GM10266 (cell line): ENCODE measurements at regions not wholly inside any gene's neighbourhood (a gene's known extent, or its start where the extent isn't known, plus 50 kb on each side); places are given as distances from the start of the nearest gene placed in this dataset.

Experiments used
- DNase-seq: peaks from one replicate; pipeline ENCODE4 v3.0.0; 2012; ENCODE audit errors: extremely low spot score
- TF ChIP-seq, protein P1 (sequence below): IDR thresholded peaks from 2 replicates; pipeline ENCODE4 v1.5.1; 2012; ENCODE audit warnings: mild to moderate bottlenecking, low read depth; ENCODE audit not compliant: control insufficient read depth, insufficient read depth; ENCODE audit errors: missing control alignments

DNA sequence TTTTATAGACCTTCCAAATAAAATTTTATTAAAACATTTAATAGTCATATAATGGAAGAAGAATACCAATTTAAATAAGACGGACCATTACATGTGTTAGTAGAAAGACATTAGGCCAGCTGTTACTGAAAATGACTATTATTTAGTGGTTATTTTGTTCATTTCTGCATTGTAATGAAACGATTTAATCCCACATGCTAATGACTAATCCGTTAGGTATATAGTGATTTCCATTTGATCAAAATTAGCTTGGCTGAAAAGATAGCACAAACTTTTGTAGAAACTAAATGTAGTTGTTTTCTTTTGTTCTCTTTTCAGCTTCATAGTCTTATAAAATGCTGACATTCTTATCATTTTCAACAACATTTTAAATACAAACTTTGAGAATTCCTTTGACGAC is 556.1 kb upstream of the TENM3 start:
- TF ChIP-seq, protein P1, sequence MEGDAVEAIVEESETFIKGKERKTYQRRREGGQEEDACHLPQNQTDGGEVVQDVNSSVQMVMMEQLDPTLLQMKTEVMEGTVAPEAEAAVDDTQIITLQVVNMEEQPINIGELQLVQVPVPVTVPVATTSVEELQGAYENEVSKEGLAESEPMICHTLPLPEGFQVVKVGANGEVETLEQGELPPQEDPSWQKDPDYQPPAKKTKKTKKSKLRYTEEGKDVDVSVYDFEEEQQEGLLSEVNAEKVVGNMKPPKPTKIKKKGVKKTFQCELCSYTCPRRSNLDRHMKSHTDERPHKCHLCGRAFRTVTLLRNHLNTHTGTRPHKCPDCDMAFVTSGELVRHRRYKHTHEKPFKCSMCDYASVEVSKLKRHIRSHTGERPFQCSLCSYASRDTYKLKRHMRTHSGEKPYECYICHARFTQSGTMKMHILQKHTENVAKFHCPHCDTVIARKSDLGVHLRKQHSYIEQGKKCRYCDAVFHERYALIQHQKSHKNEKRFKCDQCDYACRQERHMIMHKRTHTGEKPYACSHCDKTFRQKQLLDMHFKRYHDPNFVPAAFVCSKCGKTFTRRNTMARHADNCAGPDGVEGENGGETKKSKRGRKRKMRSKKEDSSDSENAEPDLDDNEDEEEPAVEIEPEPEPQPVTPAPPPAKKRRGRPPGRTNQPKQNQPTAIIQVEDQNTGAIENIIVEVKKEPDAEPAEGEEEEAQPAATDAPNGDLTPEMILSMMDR, result no peak
- no peak for DNase-seq

DNA sequence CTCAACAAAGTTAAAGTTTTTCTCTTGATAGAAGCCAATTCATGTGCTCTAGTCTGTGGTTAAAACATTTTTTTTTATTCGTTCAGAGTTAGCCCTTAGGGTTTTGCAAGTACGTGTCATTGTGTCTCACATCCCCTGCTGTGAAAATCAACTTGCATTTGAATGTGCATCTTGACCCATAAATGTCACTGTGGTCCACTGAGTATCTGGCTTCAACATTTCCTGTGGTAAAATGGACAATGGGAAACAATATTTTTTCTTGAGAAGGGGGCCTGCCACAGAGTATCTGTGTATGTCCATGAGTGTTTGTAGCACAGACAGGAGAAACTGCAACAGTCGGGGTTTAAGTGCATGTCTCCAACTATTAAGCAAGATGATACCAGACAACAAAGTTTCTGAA is 554.8 kb upstream of the TENM3 start:
- TF ChIP-seq, protein P1, result no peak
- no peak for DNase-seq

DNA sequence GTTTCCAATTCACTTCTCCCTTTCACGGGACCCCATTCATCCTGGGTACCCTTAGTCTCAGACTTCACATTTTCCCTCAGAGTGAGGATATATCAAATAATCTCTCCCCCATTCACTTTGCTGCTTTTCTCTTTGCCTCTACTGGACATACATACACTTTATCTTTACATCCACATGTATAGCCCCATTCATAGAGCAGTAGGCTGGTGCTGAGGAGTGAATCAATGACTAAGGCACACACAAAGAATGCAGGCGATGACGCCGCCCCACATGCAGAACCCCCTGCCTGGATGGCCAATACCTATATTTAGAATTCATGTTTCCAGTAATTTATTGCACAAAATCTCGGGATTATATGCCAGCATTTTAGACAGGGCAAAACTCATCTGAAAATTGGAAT is 554.3 kb upstream of the TENM3 start:
- TF ChIP-seq, protein P1, result no peak
- DNase-seq, result no peak

DNA sequence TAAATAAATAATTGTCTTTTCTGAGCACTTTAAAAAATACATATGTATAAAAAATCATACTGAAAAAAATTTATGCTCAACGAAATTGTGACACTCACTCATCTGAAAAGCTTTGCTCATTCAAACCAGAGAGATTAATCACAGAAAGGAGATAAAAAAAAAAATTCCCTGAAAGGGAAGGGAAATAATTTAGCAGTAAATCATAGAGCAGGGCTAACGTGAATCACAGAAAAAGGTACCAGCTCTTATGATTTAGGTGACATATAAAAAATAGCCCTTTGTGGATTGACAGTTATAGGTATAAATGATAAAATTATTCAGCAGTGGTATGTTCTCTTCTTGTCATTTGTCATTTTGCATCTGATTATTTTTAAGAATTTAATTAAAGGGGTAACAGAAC is 552.7 kb upstream of the TENM3 start:
- no peak for DNase-seq

DNA sequence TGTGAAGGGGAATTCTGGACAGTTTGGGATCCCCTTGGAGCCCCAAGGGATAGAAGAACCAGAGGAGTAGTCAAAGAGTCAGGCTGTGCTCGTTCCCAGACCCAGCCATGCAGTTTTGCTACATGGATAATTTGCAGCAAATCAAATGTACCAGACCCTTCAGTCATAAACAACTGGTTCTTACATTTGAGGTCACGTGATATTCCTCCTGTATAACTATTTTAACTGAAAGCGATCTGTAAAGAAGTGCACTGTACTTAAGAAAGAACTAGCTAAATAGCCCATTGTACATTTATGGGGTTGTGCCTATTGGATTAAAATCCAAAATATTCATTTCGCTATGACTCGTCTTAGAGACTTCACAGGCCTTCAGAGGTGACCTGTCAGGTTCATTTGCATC is 550.2 kb upstream of the TENM3 start:
- TF ChIP-seq, protein P1, result no peak
- DNase-seq, result no peak

More for the DNA sequence above, 552.7 kb upstream of the TENM3 start:
- TF ChIP-seq, protein P1, result no peak

DNA sequence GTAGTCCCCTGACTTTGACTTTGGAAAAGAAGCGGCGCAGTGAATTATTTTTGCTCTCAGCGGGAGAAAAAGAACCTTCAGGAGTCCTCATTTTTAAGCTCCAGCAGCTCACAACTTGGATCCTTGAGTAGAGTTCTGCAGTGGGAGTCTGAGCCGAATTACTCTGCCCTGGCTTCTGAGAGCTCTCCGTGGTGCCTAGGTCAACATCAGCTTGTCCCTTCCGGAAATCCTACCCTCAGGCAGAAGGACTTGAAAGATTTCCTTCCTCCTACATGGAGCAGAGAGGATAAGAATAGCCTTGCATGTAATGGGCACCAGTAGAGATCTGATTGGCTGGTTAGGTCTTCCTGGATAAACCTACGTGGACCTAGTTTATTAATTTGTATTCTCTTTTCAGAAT is 549.7 kb upstream of the TENM3 start:
- TF ChIP-seq, protein P1, result no peak
- DNase-seq, result no peak

DNA sequence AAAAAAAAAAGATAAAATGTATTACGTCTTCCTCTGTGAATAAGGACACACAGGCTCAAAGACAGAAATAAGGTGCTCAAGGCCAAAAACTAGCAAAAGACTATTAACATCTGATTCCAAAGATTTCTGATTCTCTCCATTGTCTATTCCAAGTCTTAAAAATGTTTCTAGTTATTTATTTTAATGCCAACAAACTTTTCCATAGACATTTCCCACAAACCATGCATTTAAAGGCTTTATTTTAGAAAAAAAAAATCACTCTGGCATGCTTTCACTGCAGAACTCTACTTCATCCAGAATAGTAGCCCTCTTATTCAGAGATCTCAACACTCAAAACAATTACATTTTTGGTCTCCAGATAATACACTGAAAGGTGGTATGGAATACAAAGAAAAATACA is 545.0 kb upstream of the TENM3 start:
- TF ChIP-seq, protein P1, result no peak
- no peak for DNase-seq
